Stimulated activated CD4-positive, alpha-beta T cell treated with anti-CD3 and anti-CD28 coated beads, Interleukin-4, amount 100 ng/mL, for 4 hours (primary cell): ENCODE measurements at regions not wholly inside any gene's neighbourhood (a gene's known extent, or its start where the extent isn't known, plus 50 kb on each side); places are given as distances from the start of the nearest gene placed in this dataset.

Experiments used
- DNase-seq, 2 experiments: peaks; one replicate each; pipeline ENCODE4 v3.0.0-alpha.2; 2020

DNA sequence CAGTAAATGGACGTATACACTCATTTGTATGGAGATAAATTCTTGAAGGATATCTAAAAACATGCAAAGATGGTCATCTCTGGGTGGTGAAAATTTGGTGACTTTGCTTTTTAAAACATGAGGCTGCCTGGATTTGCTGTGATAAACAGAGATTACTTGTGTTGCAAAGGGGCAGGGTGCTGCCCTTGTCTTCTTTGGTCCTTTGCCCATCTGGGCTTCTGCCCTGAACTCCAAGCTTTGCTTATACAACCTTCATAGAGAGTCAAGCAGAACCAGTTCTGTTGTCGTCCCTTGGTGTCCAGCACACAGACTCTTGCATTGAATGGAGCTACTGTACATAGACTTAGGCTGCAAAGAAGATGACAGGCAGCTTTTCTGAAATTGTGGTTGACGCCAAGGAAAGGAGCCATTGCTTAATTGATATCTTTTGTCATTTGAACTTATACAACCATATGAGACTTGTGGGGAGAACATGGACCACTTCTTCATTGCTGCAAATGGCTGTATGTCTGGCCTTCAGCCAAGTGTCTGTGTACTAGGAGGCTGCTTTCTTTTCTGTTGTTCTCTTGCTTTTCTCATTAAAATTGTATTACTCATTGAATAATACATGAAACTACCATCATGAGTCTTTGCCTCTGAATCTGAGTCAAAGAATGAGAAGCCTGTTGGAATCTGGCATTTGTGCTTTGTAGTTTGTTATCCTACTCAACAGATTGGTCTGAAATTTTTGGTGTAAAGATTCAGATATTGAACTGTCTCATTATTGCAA, 152.5 kb downstream of the DMRT2 start:
- no peak for DNase-seq

DNA sequence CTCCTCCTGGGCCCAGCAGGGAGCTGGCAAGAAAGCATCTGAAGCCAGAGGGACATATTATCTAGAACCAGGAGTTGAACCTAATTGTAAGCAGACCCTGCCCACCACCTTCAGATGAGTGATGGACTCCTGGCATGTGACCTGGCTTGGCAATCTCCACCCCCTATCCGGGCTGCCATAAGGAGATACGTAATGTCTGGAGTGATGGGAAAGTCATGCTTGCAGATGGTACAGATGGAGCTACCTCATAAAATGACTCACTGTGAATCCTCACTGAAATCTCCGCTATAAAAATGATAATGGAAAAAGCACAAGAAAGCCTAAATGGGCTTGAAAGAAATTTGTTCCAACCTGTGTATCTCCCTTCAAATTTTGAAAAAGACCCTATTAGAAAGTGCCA, 157.5 kb downstream of the DMRT2 start:
- no peak for DNase-seq

DNA sequence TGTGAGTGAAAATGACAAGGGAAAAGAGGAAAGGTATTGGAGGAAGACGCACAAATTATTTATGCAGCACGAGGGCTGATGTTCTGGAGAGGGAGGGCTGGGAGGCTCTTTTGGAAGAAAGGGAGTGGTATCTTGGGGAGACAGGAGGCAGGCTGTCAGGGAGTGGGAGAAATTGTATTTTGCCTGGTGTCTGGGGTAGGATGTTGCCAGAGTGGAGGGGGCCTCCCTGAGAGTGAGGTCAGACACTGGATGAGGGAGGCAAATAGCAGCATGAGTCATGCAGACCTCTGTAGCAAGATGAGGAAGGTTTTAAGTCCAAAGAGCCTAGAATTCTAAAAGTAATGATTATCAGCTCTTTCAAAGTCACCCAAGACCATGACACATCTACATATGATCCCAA, 158.0 kb downstream of the DMRT2 start:
- DNase-seq = no peak

GRCh38 chr9:1210954-1211353, 160.8 kb downstream of the DMRT2 start:
- no peak for DNase-seq

DNA sequence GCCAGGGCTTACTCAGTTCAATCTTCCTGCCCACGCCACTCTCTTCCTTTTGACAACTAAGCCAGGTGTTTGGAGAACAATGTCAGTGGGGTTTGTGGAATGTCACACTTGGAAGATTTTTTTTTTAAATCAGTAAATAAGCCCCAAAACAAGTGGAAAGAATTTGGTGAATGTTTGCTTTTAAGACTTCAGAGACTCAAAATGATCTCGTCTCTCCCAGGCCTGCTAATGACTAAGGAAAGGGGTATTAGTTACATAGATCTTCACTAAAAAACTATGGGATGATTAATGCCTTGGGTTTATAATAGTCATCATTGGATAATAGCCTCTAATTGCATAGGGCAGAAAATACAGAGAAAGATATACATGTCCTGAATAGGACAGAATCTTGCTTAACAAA, 166.4 kb downstream of the DMRT2 start:
- DNase-seq = no peak

- no peak for DNase-seq
Measured at GRCh38 chr9:1217076-1217475, 166.9 kb downstream of the DMRT2 start.

GRCh38 chr9:1219284-1219683, 169.1 kb downstream of the DMRT2 start:
- DNase-seq = no peak

- no peak for DNase-seq
Measured at GRCh38 chr9:1221298-1221697, 171.1 kb downstream of the DMRT2 start.

GRCh38 chr9:1222511-1222910, 172.4 kb downstream of the DMRT2 start:
- DNase-seq = no peak

GRCh38 chr9:1231998-1232919, 182.1 kb downstream of the DMRT2 start:
- DNase-seq = no peak

GRCh38 chr9:1233568-1233967, 183.4 kb downstream of the DMRT2 start:
- DNase-seq = no peak

DNA sequence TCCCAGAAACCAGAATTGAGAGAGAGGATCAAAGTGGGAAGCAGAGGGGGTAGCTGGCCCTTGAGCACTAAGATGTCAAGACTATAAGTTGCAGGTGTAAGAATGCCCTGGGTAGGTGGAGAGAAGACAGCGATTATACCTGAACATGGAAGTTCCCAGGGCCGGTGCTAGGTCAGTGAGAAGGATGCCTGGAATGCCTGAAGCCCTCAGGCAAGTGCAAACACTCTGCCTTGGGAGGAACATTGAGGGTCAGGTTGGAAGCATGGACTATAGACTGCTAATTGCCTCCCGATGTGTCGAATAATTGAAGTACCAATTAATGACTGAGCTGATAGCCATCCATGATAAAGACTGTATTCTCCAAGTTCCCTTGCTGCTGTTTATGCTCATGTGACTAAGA, 185.5 kb downstream of the DMRT2 start:
- no peak for DNase-seq

- DNase-seq = no peak
Measured at GRCh38 chr9:1236061-1236460, 185.9 kb downstream of the DMRT2 start.

DNA sequence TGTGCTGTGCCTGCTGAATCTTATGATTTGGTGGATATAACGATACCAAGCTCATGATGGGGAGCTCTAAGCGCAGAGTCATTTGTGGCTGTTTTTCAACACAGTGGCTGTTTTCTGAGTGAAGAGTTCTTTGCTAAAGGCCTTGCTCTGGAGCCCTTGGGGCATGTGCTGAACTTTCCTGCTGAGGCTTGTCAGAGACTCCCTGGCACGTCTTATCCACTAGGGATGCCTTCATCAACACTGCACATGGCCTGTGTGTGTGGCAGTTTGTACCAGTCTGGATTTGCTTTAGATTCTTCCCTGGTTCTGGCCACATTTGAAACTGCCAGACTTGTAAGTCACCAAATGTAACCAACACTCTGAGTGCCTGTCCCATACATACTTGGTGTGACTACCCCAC, 188.2 kb downstream of the DMRT2 start:
- DNase-seq = no peak

DNA sequence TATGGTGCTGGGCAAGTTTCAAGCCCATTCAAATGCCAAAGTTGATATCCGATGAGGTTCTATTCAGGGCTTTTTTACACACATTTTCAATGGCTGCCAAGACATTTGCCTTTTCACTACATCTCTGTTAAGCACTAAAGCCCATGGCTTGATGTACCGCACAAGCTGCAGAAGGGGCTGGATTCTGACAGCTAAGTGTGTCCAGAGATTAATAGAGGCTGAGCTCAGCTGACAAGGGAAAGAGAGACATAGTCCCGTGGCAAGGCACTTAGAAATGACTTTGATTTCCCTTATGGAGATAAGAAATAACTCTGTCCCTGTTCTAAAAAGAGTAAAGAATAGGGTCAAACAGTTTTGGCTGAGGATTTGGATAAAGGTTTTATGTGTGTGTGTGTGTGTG, 198.6 kb downstream of the DMRT2 start:
- no peak for DNase-seq

DNA sequence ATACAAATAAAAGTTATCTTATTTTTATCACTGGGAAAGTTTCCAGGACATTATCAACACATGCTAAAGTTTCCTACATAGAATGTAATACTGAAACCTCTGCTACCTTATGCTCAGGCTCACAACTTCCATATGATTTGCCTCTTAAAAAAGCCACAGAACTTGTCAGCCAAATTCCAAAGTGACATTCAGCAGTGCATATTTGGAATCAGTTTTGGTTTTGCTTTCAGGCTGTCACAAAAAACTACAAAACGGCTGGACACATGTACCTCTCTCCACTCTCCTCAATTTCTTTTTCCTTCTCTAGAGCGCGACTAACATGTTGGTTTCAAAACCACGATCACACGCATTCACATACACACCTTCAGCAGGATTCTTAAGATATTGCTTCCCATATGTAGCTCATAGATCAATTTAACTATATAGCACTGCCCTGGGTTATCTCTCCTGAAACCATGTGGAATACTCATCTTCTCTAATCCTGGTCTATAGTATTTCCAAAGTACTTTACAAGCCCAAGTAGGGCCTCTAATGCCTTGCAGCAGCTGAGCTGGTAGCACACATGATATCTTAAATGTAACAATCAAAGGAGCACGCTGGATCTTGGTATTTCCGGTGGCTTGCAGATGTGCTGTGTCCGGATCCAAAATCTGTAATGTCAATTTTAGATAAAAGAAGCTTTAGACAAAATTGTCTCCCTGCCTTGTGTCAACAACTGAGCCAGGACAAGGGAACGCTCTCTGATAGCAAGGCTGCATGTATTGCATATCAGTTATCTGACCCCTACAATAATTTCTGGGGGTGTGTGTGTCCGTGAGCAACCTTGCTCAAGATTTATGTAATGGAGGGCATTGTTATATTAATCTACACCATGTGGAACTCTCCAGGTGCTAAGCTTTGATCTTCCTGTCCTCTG, 203.2 kb downstream of the DMRT2 start:
- DNase-seq = no peak

GRCh38 chr9:1254071-1254470, 203.9 kb downstream of the DMRT2 start:
- DNase-seq = no peak

GRCh38 chr9:1256178-1256577, 206.0 kb downstream of the DMRT2 start:
- no peak for DNase-seq

DNA sequence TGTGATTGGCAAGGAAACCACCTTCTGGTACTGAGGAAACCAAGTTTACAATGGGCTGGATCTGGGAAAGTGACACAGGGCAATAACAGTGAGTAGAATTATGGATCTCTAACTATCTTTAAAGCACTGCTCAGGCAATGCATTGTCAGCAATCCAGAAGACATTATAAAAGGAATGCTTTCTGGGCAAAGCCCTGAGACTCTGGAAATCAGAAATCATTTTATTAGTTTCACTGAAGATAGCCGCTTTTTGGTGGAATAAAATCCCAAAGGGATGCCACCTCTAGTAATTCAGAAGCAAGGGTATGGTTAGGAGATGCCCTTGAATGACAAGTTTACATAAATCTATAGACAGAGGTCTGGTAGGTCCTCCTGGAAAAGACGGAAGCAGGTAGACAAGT, 211.1 kb downstream of the DMRT2 start:
- DNase-seq = no peak

DNA sequence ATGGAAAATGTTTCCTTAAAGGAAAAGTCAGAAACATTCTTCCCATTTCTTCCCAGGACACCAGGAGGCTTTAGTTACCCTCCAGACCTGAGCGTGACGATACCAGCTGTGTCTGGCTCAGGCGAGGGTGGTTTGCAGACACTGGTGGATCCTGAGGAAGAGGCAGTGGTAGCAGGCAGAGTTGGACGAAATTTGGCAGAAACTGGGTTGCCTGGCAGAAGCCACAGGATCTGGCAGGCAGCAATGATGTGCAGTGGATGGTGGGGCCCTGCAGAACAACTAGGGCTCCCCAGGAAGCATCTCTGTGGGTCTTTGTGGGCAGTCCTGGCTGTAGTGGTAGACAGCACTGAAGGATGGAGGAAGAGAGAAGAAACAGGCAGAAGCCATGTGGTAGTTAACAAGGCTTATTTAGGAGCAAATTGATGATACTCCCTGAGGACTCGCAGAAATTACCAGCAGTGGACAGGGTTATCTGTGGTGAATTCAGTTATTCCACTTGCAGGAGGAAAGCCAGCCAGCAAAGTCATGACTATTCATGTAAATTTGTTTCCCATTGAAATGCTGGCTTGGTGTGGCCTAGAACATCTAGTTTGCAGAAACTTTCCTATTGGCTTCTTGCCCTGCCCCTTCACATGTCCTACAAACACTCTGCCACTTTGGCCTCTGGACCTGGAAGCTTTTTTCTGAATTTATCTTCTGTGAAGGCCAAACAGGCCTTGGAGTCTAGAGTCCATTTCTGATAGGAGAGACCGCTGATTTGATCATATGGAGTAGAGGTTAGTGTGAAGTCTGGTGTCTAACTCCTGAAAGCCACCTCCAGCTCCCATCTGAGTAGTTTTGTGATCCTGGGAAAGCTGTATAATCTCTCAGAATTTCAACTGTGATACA, 212.0 kb downstream of the DMRT2 start:
- DNase-seq = no peak

DNA sequence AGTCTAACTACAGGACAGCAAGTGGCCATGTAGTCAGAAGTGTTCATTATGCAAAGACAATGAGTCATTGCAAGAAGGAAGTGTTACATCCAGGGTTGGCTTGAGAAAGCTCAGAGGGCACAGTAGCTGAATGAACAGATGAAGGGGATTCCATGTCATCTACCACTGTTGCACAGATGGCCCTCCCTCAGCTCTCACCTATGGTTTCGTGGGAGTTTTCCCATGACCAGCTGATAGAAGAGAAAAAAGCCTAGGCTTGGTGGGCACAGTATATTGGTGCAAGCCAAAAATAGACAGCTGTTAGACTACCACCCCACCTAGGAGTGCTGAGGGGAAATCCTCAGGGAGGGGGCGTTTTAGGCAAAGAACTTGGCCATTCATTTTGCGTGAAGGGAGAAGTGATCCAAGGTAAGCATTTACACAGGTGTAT, 217.0 kb downstream of the DMRT2 start:
- no peak for DNase-seq

DNA sequence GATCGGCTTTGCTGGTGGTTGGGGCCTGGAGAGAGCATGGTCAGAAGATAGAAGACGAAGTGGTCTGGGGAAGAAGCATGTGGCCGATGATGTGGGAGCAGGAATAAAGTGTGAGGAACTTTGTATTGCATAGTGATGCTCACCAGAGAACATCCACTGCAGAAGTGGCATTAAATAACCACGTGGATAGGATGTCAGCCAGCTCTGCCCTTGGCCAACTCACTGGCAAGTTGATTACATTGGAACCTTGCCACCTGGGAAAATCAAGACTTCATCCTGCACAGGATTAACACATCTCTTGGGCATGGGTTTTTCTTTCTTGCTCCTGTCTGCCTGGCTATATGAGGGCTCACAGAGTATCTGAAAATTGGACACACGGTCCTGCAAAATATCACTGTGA, 217.4 kb downstream of the DMRT2 start:
- no peak for DNase-seq
